ENCODE measurements at regions not wholly inside any gene's neighbourhood (a gene's known extent, or its start where the extent isn't known, plus 50 kb on each side); places are given as distances from the start of the nearest gene placed in this dataset.

- DNase-seq: no peak
- Mint-ChIP-seq H3K4me3 (no peak overlapping the region), H3K27ac (no peak overlapping the region)
These were observed 203.8 kb upstream of the PCSK2 start for GRCh38 chr20:17023036-17023435.

DNA sequence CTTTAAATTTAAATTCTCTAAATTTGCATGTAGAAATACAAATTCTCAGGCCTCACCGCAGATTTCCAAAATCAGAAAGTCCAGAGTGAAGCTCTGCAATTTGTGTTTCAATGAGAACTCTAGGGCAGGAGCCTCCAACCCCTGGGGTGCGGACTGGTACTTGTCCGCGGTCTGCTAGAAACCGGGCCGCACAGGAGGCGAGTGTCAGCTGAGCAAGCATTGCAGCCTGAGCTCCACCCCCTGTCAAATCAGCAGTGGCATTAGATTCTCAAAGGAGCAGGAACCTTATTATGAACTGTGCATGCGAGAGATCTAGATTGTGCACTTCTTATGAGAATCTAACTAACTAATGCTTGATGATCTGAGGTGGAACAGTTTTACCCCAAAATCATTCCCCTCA lies 203.0 kb upstream of the PCSK2 start:
- TF ChIP-seq CTCF (IDR thresholded peaks at IDR 0.05): no peak
- Mint-ChIP-seq H3K27ac (no peak overlapping the region), H3K4me1 (ENCODE audit: low read depth) (no peaks in the 10 kb centered on the region), H3K27me3 (ENCODE audit: insufficient read depth) (no peaks in the 10 kb centered on the region; the same call in none of the 2 replicates), H3K9me3 (peaks cover 50% of the 10 kb centered on the region), H3K4me3 (no peak overlapping the region), H3K36me3 (ENCODE audit: low read depth) (no peaks in the 10 kb centered on the region)
- DNase-seq: no peak

More at GRCh38 chr20:17023036-17023435, 203.8 kb upstream of the PCSK2 start:
- Mint-ChIP-seq H3K27me3 (ENCODE audit: insufficient read depth) (no peaks in the 10 kb centered on the region; the same call in none of the 2 replicates), H3K4me1 (ENCODE audit: low read depth) (no peaks in the 10 kb centered on the region), H3K9me3 (peaks cover 47% of the 10 kb centered on the region), H3K36me3 (ENCODE audit: low read depth) (no peaks in the 10 kb centered on the region)
- TF ChIP-seq CTCF (IDR thresholded peaks at IDR 0.05): no peak

DNA sequence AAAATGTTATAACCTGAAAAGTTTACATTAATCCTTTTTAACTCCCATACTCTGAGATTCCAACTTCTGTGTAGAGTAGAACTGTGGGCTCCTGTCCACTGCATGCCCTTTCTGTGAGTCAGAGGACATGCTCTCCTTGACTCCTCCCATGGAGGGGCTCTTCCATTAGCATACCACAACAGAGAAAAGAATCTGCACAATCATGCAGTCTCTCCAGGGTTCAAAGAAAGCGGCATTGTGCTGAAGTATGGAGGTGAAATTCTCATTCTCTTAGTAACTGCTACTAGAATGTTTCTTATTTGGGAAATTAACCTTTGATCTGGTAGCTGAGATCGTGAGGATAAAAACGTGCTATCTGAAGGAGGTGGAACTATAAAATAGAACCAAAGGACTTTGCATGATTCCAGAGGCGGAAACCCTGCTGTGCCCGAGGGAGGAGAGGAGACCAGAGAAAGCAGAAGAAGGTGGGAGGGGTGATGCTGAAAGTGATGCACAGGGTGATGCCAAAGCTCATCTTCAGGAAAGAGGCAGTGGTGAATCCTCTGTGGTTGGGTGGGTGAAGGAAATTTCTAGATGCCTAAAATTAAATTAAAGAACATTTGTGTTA lies 202.2 kb upstream of the PCSK2 start:
- no peaks in the 10 kb centered on the region for H3K36me3 Mint-ChIP-seq (ENCODE audit: low read depth)
- no peak for TF ChIP-seq CTCF (IDR thresholded peaks at IDR 0.05)
- no peak overlapping the region for H3K27ac Mint-ChIP-seq
- no peak for DNase-seq
- no peak overlapping the region for H3K4me3 Mint-ChIP-seq
- peaks cover 58% of the 10 kb centered on the region for H3K9me3 Mint-ChIP-seq
- no peaks in the 10 kb centered on the region; the same call in none of the 2 replicates for H3K27me3 Mint-ChIP-seq (ENCODE audit: insufficient read depth)
- no peaks in the 10 kb centered on the region for H3K4me1 Mint-ChIP-seq (ENCODE audit: low read depth)

GRCh38 chr20:17026346-17026745 lies 200.5 kb upstream of the PCSK2 start:
- Mint-ChIP-seq H3K4me3 (no peak overlapping the region), H3K36me3 (ENCODE audit: low read depth) (no peaks in the 10 kb centered on the region), H3K27me3 (ENCODE audit: insufficient read depth) (no peaks in the 10 kb centered on the region; the same call in none of the 2 replicates), H3K4me1 (ENCODE audit: low read depth) (no peaks in the 10 kb centered on the region), H3K9me3 (peaks cover 54% of the 10 kb centered on the region), H3K27ac (no peak overlapping the region)
- no peak for TF ChIP-seq CTCF (IDR thresholded peaks at IDR 0.05)
- DNase-seq: no peak

- TF ChIP-seq CTCF (IDR thresholded peaks at IDR 0.05): no peak
- H3K27ac Mint-ChIP-seq: no peak overlapping the region
- peaks cover 52% of the 10 kb centered on the region for H3K9me3 Mint-ChIP-seq
- peaks cover 5% of the 10 kb centered on the region; the same call in 1 of the 2 replicates for H3K36me3 Mint-ChIP-seq (ENCODE audit: low read depth)
- H3K4me1 Mint-ChIP-seq (ENCODE audit: low read depth): no peaks in the 10 kb centered on the region
- H3K27me3 Mint-ChIP-seq (ENCODE audit: insufficient read depth): no peaks in the 10 kb centered on the region; the same call in none of the 2 replicates
- no peak for DNase-seq
- H3K4me3 Mint-ChIP-seq: no peak overlapping the region
These were observed 197.1 kb upstream of the PCSK2 start for GRCh38 chr20:17029698-17030097.

Data from HFFc6 (cell line).